ENCODE measurements at regions not wholly inside any gene's neighbourhood (a gene's known extent, or its start where the extent isn't known, plus 50 kb on each side); places are given as distances from the start of the nearest gene placed in this dataset.

GRCh38 chr5:124079062-124079461, 567.1 kb downstream of the CSNK1G3 start:
- Histone ChIP-seq H3K4me1 (ENCODE audit: control insufficient read depth in 1 of 2, insufficient read depth in 2 of 2, low read length in 2 of 2) (no peaks in the 10 kb centered on the region), H3K4me3 (ENCODE audit: low read length in 2 of 2) (no peak overlapping the region), H3K27me3 (ENCODE audit: control insufficient read depth in 1 of 2, insufficient read depth in 2 of 2, low read length in 1 of 2) (no peaks in the 10 kb centered on the region), H3K36me3 (ENCODE audit: control insufficient read depth in 1 of 2, insufficient read depth in 2 of 2, low read length in 1 of 2) (no peaks in the 10 kb centered on the region), H3K27ac (ENCODE audit: low read depth in 1 of 2, low read length in 2 of 2) (no peak overlapping the region), H3K9me3 (ENCODE audit: control insufficient read depth, low read length) (peaks cover under 1% of the 10 kb centered on the region)
- DNase-seq, result no peak
- intact Hi-C loops (cut with DNase I), result no loop called here
- ATAC-seq (ENCODE audit: low FRiP score), result no peak

DNA sequence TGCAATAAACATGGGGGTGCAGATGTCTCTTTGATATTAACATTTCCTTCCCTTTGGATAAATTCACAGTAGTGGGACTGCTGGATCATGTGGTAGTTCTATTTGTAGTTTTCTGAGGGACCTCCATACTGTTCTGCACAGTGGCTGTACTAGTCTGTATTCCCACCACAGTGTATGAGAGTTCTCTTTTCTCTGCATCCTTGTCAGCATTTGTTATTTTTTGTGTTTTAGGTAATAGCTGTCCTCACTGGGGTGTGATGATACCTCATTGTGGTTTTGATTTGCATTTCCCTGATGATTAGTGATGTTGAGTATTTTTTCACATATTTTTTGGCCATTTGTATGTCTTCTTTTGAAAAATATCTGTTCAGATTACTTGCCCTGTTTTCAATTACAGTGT, 562.5 kb downstream of the CSNK1G3 start:
- DNase-seq (no peak), ATAC-seq (ENCODE audit: low FRiP score) (no peak)
- intact Hi-C loops (cut with DNase I), result no loop called here
- no peaks in the 10 kb centered on the region for H3K9me3 ChIP-seq (ENCODE audit: control insufficient read depth, low read length)
- H3K4me3 ChIP-seq (ENCODE audit: low read length in 2 of 2), result no peak overlapping the region
- no peaks in the 10 kb centered on the region for H3K4me1 ChIP-seq (ENCODE audit: control insufficient read depth in 1 of 2, insufficient read depth in 2 of 2, low read length in 2 of 2)
- no peak overlapping the region for H3K27ac ChIP-seq (ENCODE audit: low read depth in 1 of 2, low read length in 2 of 2)
- H3K36me3 ChIP-seq (ENCODE audit: control insufficient read depth in 1 of 2, insufficient read depth in 2 of 2, low read length in 1 of 2), result no peaks in the 10 kb centered on the region
- H3K27me3 ChIP-seq (ENCODE audit: control insufficient read depth in 1 of 2, insufficient read depth in 2 of 2, low read length in 1 of 2), result no peaks in the 10 kb centered on the region

GRCh38 chr5:124072570-124072969, 560.6 kb downstream of the CSNK1G3 start:
- no peak for DNase-seq
- ATAC-seq (ENCODE audit: low FRiP score), result no peak
- H3K27ac ChIP-seq (ENCODE audit: low read depth in 1 of 2, low read length in 2 of 2), result no peak overlapping the region
- H3K9me3 ChIP-seq (ENCODE audit: control insufficient read depth, low read length), result no peaks in the 10 kb centered on the region
- H3K4me3 ChIP-seq (ENCODE audit: low read length in 2 of 2), result no peak overlapping the region
- intact Hi-C loops (cut with DNase I), result no loop called here
- no peaks in the 10 kb centered on the region for H3K27me3 ChIP-seq (ENCODE audit: control insufficient read depth in 1 of 2, insufficient read depth in 2 of 2, low read length in 1 of 2)
- H3K36me3 ChIP-seq (ENCODE audit: control insufficient read depth in 1 of 2, insufficient read depth in 2 of 2, low read length in 1 of 2), result no peaks in the 10 kb centered on the region
- H3K4me1 ChIP-seq (ENCODE audit: control insufficient read depth in 1 of 2, insufficient read depth in 2 of 2, low read length in 2 of 2), result no peaks in the 10 kb centered on the region

DNA sequence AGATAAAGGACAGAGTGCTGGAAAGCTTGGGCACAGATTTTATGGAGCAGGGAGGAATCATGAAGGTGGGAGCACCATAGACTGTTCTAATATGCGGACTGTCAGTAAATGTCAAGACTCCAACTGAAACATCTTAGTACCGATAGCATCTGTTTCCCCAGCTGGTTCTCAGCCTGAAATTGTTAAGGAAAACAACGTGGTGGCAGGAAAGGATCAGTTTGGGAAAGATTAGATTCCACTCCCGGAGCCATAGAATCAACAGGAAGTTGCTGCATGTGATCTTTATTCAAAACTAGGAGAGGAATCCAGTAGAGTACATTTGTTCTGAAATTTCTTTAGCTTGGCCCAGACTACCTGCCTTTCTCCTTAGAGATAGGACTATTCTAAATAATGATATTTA, 559.1 kb downstream of the CSNK1G3 start:
- WGBS, 2 donors, result 25% methylated on average over 4 of the region's 4 CpGs
- Histone ChIP-seq H3K4me3 (ENCODE audit: low read length in 2 of 2) (no peak overlapping the region), H3K27me3 (ENCODE audit: control insufficient read depth in 1 of 2, insufficient read depth in 2 of 2, low read length in 1 of 2) (no peaks in the 10 kb centered on the region), H3K9me3 (ENCODE audit: control insufficient read depth, low read length) (no peaks in the 10 kb centered on the region), H3K4me1 (ENCODE audit: control insufficient read depth in 1 of 2, insufficient read depth in 2 of 2, low read length in 2 of 2) (no peaks in the 10 kb centered on the region), H3K36me3 (ENCODE audit: control insufficient read depth in 1 of 2, insufficient read depth in 2 of 2, low read length in 1 of 2) (no peaks in the 10 kb centered on the region), H3K27ac (ENCODE audit: low read depth in 1 of 2, low read length in 2 of 2) (no peak overlapping the region)
- DNase-seq (no peak), ATAC-seq (ENCODE audit: low FRiP score) (no peak)
- intact Hi-C loops (cut with DNase I), result no loop called here

DNA sequence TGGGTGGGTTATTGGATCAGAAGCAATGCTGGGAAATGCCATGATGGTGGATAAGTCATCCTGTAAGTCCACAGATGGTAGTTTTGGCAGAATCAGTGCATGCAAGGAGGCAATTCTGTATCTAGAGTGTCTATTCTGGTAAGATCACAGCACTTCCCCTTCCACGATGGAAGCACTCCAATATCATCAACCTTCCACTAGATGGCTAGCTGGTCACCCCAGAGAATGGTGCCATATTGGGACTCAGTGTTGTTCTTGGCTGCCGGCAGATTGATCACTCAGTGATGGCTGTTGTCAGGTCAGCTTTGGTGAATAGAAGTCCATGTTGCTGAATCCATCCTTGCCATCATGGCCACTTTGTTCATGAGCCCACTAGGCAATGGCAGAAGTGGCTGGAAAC, 553.5 kb downstream of the CSNK1G3 start:
- 92 to 93% methylated on average over 2 of the region's 2 CpGs for WGBS, 2 donors
- intact Hi-C loops (cut with DNase I), result no loop called here
- Histone ChIP-seq H3K4me3 (ENCODE audit: low read length in 2 of 2) (no peak overlapping the region), H3K9me3 (ENCODE audit: control insufficient read depth, low read length) (peaks cover 2% of the 10 kb centered on the region), H3K36me3 (ENCODE audit: control insufficient read depth in 1 of 2, insufficient read depth in 2 of 2, low read length in 1 of 2) (no peaks in the 10 kb centered on the region), H3K4me1 (ENCODE audit: control insufficient read depth in 1 of 2, insufficient read depth in 2 of 2, low read length in 2 of 2) (peaks cover 0 to 3% of the 10 kb centered on the region in 2 donors), H3K27me3 (ENCODE audit: control insufficient read depth in 1 of 2, insufficient read depth in 2 of 2, low read length in 1 of 2) (no peaks in the 10 kb centered on the region), H3K27ac (ENCODE audit: low read depth in 1 of 2, low read length in 2 of 2) (no peak overlapping the region)
- no peak for DNase-seq
- ATAC-seq (ENCODE audit: low FRiP score), result no peak

DNA sequence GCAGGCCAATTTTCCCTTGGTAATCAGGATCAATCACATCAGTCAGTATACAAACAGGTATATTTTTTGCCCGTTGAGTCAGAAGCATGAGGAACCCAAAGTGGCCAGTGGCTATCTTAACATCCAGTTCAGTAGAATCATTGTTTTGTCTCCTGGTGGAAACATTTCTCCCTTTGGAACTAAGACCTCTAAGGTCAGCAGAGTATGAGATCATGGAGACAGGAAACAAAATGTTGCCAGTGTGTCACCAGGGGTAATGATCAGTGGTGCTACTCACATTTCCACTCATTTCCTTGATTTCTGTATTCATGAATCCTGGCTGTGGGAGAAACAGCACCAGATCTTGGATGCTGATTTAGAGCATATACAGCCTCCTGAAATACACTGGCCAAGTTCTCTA, 553.0 kb downstream of the CSNK1G3 start:
- Histone ChIP-seq H3K9me3 (ENCODE audit: control insufficient read depth, low read length) (peaks cover 2% of the 10 kb centered on the region), H3K27ac (ENCODE audit: low read depth in 1 of 2, low read length in 2 of 2) (no peak overlapping the region), H3K27me3 (ENCODE audit: control insufficient read depth in 1 of 2, insufficient read depth in 2 of 2, low read length in 1 of 2) (no peaks in the 10 kb centered on the region), H3K4me3 (ENCODE audit: low read length in 2 of 2) (no peak overlapping the region), H3K36me3 (ENCODE audit: control insufficient read depth in 1 of 2, insufficient read depth in 2 of 2, low read length in 1 of 2) (no peaks in the 10 kb centered on the region), H3K4me1 (ENCODE audit: control insufficient read depth in 1 of 2, insufficient read depth in 2 of 2, low read length in 2 of 2) (peaks cover 0 to 5% of the 10 kb centered on the region in 2 donors)
- 92% methylated on average over 1 of the region's 1 CpG for WGBS, 2 donors
- intact Hi-C loops (cut with DNase I), result no loop called here
- ATAC-seq (ENCODE audit: low FRiP score), result no peak
- no peak for DNase-seq

- peaks cover 2% of the 10 kb centered on the region for H3K9me3 ChIP-seq (ENCODE audit: control insufficient read depth, low read length)
- peak; percentile 53 for ATAC-seq (ENCODE audit: low FRiP score)
- intact Hi-C loops (cut with DNase I), result no loop called here
- peaks cover under 1 to 7% of the 10 kb centered on the region in 2 donors for H3K4me1 ChIP-seq (ENCODE audit: control insufficient read depth in 1 of 2, insufficient read depth in 2 of 2, low read length in 2 of 2)
- WGBS, 2 donors, result 42 to 56% methylated on average over 1 of the region's 1 CpG
- no peak overlapping the region for H3K4me3 ChIP-seq (ENCODE audit: low read length in 2 of 2)
- DNase-seq, result no peak
- no peaks in the 10 kb centered on the region for H3K27me3 ChIP-seq (ENCODE audit: control insufficient read depth in 1 of 2, insufficient read depth in 2 of 2, low read length in 1 of 2)
- no peak overlapping the region for H3K27ac ChIP-seq (ENCODE audit: low read depth in 1 of 2, low read length in 2 of 2)
- no peaks in the 10 kb centered on the region for H3K36me3 ChIP-seq (ENCODE audit: control insufficient read depth in 1 of 2, insufficient read depth in 2 of 2, low read length in 1 of 2)
These were observed 549.7 kb downstream of the CSNK1G3 start for GRCh38 chr5:124061663-124062062.

DNA sequence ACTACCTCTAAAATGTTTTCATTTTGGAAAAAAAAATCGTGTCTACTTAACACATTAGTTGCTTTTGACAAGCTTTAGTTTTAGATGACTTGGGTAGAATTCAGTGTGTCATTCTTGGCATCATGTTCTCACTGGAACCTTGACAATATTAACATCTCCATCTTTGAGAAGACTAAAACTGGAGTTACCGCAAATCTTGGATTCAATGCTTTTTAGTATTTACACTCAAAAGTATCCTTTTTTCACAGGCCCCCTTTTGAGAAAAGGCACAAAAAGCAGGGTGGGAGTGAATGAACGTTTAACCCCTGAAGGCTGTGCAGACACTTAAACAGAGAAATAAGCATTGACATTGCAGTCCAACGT, 549.1 kb downstream of the CSNK1G3 start:
- Histone ChIP-seq H3K4me3 (ENCODE audit: low read length in 2 of 2) (no peak overlapping the region), H3K27me3 (ENCODE audit: control insufficient read depth in 1 of 2, insufficient read depth in 2 of 2, low read length in 1 of 2) (no peaks in the 10 kb centered on the region), H3K36me3 (ENCODE audit: control insufficient read depth in 1 of 2, insufficient read depth in 2 of 2, low read length in 1 of 2) (no peaks in the 10 kb centered on the region), H3K27ac (ENCODE audit: low read depth in 1 of 2, low read length in 2 of 2) (no peak overlapping the region), H3K9me3 (ENCODE audit: control insufficient read depth, low read length) (peaks cover 3% of the 10 kb centered on the region), H3K4me1 (ENCODE audit: control insufficient read depth in 1 of 2, insufficient read depth in 2 of 2, low read length in 2 of 2) (peaks cover 2 to 7% of the 10 kb centered on the region in 2 donors)
- intact Hi-C loops (cut with DNase I), result no loop called here
- ATAC-seq (ENCODE audit: low FRiP score), result no peak
- DNase-seq, result no peak
- 15 to 21% methylated on average over 4 of the region's 4 CpGs for WGBS, 2 donors

DNA sequence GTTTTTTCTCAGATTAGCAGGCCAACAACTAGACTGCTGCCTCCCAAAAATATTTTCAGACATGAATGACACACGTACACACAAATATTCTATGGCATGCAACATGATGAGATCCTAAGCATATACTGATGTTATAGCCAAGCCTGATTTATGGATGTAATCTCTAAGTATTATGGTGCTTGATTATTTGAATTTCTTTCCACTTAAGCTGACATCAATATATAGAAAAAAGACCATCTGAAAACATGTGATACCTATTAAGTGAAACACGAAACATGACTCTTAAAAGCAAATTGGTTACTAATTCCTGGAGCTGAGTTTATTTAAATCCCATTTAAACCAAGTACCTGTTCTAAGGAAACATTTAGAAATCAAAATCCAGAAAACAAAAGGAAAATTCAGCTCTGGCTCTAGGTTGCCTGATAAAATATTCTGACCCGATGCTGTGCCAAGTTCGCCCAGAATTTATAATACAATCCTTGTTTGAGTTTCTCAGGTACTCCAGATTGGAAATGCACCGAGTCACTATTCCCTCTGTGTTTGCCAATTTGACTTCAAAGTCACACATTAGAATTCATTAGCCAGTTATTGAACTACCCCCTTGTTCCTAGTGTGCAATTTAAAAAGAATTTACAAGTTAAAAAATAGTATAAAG, 548.6 kb downstream of the CSNK1G3 start:
- 16 to 20% methylated on average over 5 of the region's 5 CpGs for WGBS, 2 donors
- Histone ChIP-seq H3K36me3 (ENCODE audit: control insufficient read depth in 1 of 2, insufficient read depth in 2 of 2, low read length in 1 of 2) (no peaks in the 10 kb centered on the region), H3K27ac (ENCODE audit: low read depth in 1 of 2, low read length in 2 of 2) (no peak overlapping the region), H3K27me3 (ENCODE audit: control insufficient read depth in 1 of 2, insufficient read depth in 2 of 2, low read length in 1 of 2) (no peaks in the 10 kb centered on the region), H3K9me3 (ENCODE audit: control insufficient read depth, low read length) (peaks cover 3% of the 10 kb centered on the region), H3K4me3 (ENCODE audit: low read length in 2 of 2) (no peak overlapping the region), H3K4me1 (ENCODE audit: control insufficient read depth in 1 of 2, insufficient read depth in 2 of 2, low read length in 2 of 2) (peaks cover 2 to 7% of the 10 kb centered on the region in 2 donors)
- DNase-seq (no peak), ATAC-seq (ENCODE audit: low FRiP score) (no peak)
- intact Hi-C loops (cut with DNase I), result no loop called here
